GM23248 (cell line): ENCODE measurements at regions not wholly inside any gene's neighbourhood (a gene's known extent, or its start where the extent isn't known, plus 50 kb on each side); places are given as distances from the start of the nearest gene placed in this dataset.

ENCODE experiments used
- EZH2 ChIP-seq: fragments of 200-600 bp; sonication (generic); IDR thresholded peaks from 2 replicates; pipeline ENCODE4 v1.6.1; 2018; ENCODE audit warnings: antibody characterized with exemption, mild to moderate bottlenecking; ENCODE audit not compliant: insufficient read depth, poor library complexity, severe bottlenecking
- EZH2phosphoT487 ChIP-seq: fragments of 200-600 bp; sonication (generic); IDR thresholded peaks from 2 replicates; pipeline ENCODE4 v1.6.1; 2018; ENCODE audit warnings: antibody characterized with exemption, moderate library complexity, mild to moderate bottlenecking, low read depth; ENCODE audit not compliant: insufficient read depth

- TF ChIP-seq EZH2, result no peak
- 0 out of 2 replicates have a peak, but pooled peaks have one; percentile 47 for TF ChIP-seq EZH2phosphoT487
These were observed 367.5 kb upstream of the CTSO start for GRCh38 chr4:156321203-156321602.
